Liver (tissue), 8 donors: ENCODE measurements at regions not wholly inside any gene's neighbourhood (a gene's known extent, or its start where the extent isn't known, plus 50 kb on each side); places are given as distances from the start of the nearest gene placed in this dataset.

ENCODE experiments used
- DNase-seq: peaks from one replicate; pipeline ENCODE4 v3.0.0-alpha.2; 2017; ENCODE audit warnings: low spot score
- H3K27ac ChIP-seq, 2 donors: one replicate each; pipeline ENCODE4 v1.7.0; 2013; ENCODE audit warnings: inconsistent platforms in 2 of 2, low read length in 2 of 2, control low read depth in 1 of 2, low read depth in 1 of 2, mild to moderate bottlenecking in 1 of 2
- H3K27me3 ChIP-seq, 4 donors: one replicate each; pipeline versions ENCODE4 v1.6.1 to v1.7.0; 2013; ENCODE audit warnings: low read length in 3 of 4, inconsistent platforms in 1 of 4, mild to moderate bottlenecking in 1 of 4, moderate library complexity in 1 of 4; ENCODE audit not compliant: control insufficient read depth in 4 of 4, insufficient read depth in 4 of 4
- H3K36me3 ChIP-seq, 4 donors: one replicate each; pipeline versions ENCODE4 v1.6.1 to v1.7.0; 2013; ENCODE audit warnings: low read length in 3 of 4, mild to moderate bottlenecking in 3 of 4, low read depth in 1 of 4, moderate library complexity in 1 of 4; ENCODE audit not compliant: control insufficient read depth in 4 of 4, insufficient read depth in 3 of 4
- H3K4me1 ChIP-seq, 4 donors: one replicate each; pipeline versions ENCODE4 v1.6.1 to v1.7.0; 2013; ENCODE audit warnings: low read length in 3 of 4, mild to moderate bottlenecking in 3 of 4, moderate library complexity in 1 of 4; ENCODE audit not compliant: control insufficient read depth in 4 of 4, insufficient read depth in 4 of 4
- H3K4me3 ChIP-seq, 3 donors: one replicate each; pipeline versions ENCODE4 v1.6.1 to v1.7.0; 2013; ENCODE audit warnings: low read length in 3 of 3, control low read depth in 1 of 3, low read depth in 1 of 3, mild to moderate bottlenecking in 1 of 3
- H3K9ac ChIP-seq, 2 donors: one replicate each; pipeline ENCODE4 v1.7.0; 2013; ENCODE audit warnings: low read length in 2 of 2, mild to moderate bottlenecking in 2 of 2, moderate library complexity in 2 of 2, control low read depth in 1 of 2, low read depth in 1 of 2
- H3K9me3 ChIP-seq, 4 donors: one replicate each; pipeline versions ENCODE4 v1.6.1 to v1.7.0; 2013; ENCODE audit warnings: low read length in 3 of 4; ENCODE audit not compliant: control insufficient read depth in 4 of 4
- EGR1 ChIP-seq, 2 donors: IDR thresholded peaks; 2 replicates each; pipeline ENCODE4 v1.6.1; 2016 to 2018; ENCODE audit warnings: antibody characterized with exemption in 2 of 2, low read depth in 2 of 2
- FOXA1 ChIP-seq: IDR thresholded peaks from 2 replicates; pipeline ENCODE4 v1.6.1; 2016; ENCODE audit warnings: antibody characterized with exemption
- FOXA2 ChIP-seq: IDR thresholded peaks from 2 replicates; pipeline ENCODE4 v1.6.1; 2016; ENCODE audit warnings: antibody characterized with exemption
- GABPA ChIP-seq, 2 donors: IDR thresholded peaks in 1 of 2; conservative IDR thresholded peaks in 1 of 2; 2 replicates each; pipeline ENCODE4 v1.6.1; 2016; ENCODE audit warnings: antibody characterized with exemption in 2 of 2, mild to moderate bottlenecking in 1 of 2, moderate library complexity in 1 of 2
- HNF4A ChIP-seq, 2 donors: conservative IDR thresholded peaks; 2 replicates each; pipeline ENCODE4 v1.6.1; 2016; ENCODE audit warnings: antibody characterized with exemption in 2 of 2, mild to moderate bottlenecking in 2 of 2
- HNF4G ChIP-seq: IDR thresholded peaks from 2 replicates; pipeline ENCODE4 v1.6.1; 2016; ENCODE audit warnings: antibody characterized with exemption
- JUND ChIP-seq, 2 donors: IDR thresholded peaks; 2 replicates each; pipeline ENCODE4 v1.6.1; 2016; ENCODE audit warnings: antibody characterized with exemption in 2 of 2
- NR2F2 ChIP-seq: IDR thresholded peaks from 2 replicates; pipeline ENCODE4 v1.6.1; 2016; ENCODE audit warnings: antibody characterized with exemption
- RAD21 ChIP-seq, 2 donors: IDR thresholded peaks; 2 replicates each; pipeline ENCODE4 v1.6.1; 2016; ENCODE audit warnings: antibody characterized with exemption in 2 of 2, mild to moderate bottlenecking in 2 of 2
- RXRA ChIP-seq, 2 donors: IDR thresholded peaks; 2 replicates each; pipeline ENCODE4 v1.6.1; 2017 to 2018; ENCODE audit warnings: antibody characterized with exemption in 2 of 2, mild to moderate bottlenecking in 1 of 2
- SP1 ChIP-seq: IDR thresholded peaks from 2 replicates; pipeline ENCODE4 v1.6.1; 2018; ENCODE audit warnings: antibody characterized with exemption, mild to moderate bottlenecking
- TAF1 ChIP-seq: conservative IDR thresholded peaks from 2 replicates; pipeline ENCODE4 v1.6.1; 2016; ENCODE audit warnings: antibody characterized with exemption, mild to moderate bottlenecking
- YY1 ChIP-seq: IDR thresholded peaks from 2 replicates; pipeline ENCODE4 v1.6.1; 2016; ENCODE audit warnings: antibody characterized with exemption, mild to moderate bottlenecking
- WGBS: extraction: QIAGEN DNeasy Blood & Tissue Kit; methylation state at CpG from one replicate; pipeline ENCODE4 v1.1.7; 2013; 5-methylcytosine and 5-hydroxymethylcytosine counted together
- TF ChIP-seq, protein P1 (sequence below): IDR thresholded peaks from 2 replicates; pipeline ENCODE4 v1.6.1; 2016; ENCODE audit warnings: antibody characterized with exemption
- TF ChIP-seq, protein P2 (sequence below): IDR thresholded peaks from 2 replicates; pipeline ENCODE4 v1.6.1; 2016; ENCODE audit warnings: antibody characterized with exemption
- TF ChIP-seq, protein P3 (sequence below): fragments of 150-350 bp; IDR thresholded peaks from 2 replicates; pipeline ENCODE4 v1.5.1; 2017; ENCODE audit warnings: improper control_type of control experiment, low read depth, low read length; ENCODE audit not compliant: missing input control
- TF ChIP-seq, protein P4 (sequence below): IDR thresholded peaks from 2 replicates; pipeline ENCODE4 v1.6.1; 2016; ENCODE audit warnings: antibody characterized with exemption, mild to moderate bottlenecking
- TF ChIP-seq, protein P5 (sequence below): IDR thresholded peaks from 2 replicates; pipeline ENCODE4 v1.6.1; 2016; ENCODE audit warnings: antibody characterized with exemption
- donor health status: healthy.
- donor health status: healthy.
- donor health status: healthy.
- donor health status: healthy.
- donor health status: healthy.

DNA sequence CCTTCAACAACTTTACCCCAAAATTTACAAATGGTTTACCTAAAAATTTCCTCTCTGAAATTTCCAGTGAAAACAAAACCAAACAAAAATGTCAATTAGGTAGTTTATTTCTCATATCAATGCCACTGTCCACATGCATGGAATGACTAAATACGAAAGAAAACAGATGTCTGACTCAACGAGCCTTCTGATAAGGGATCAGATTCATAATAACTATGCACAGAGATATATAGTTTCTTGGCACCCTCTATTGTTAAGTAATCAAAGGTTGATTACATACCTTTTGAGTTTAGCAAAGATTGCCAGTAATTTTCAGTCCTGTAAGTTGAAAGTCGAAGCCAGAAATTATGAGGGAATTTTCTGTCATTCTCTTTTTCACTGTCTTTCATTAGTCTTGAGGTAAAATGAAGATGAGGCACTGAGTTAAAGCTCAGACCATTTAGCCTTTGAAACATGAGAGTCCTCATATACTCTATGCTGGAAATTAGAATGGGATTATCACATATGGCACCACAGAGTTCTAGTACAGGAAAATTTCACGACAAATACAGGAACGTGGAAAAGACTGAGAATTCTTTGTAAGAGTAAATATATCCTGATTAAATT lies 519.1 kb upstream of the ANKRD30A start:
- Histone ChIP-seq H3K9me3 (no peaks in the 10 kb centered on the region), H3K9ac (no peak overlapping the region), H3K36me3 (no peaks in the 10 kb centered on the region), H3K27me3 (no peaks in the 10 kb centered on the region), H3K27ac (no peak overlapping the region), H3K4me3 (no peak overlapping the region), H3K4me1 (no peaks in the 10 kb centered on the region)
- TF ChIP-seq, protein P1, sequence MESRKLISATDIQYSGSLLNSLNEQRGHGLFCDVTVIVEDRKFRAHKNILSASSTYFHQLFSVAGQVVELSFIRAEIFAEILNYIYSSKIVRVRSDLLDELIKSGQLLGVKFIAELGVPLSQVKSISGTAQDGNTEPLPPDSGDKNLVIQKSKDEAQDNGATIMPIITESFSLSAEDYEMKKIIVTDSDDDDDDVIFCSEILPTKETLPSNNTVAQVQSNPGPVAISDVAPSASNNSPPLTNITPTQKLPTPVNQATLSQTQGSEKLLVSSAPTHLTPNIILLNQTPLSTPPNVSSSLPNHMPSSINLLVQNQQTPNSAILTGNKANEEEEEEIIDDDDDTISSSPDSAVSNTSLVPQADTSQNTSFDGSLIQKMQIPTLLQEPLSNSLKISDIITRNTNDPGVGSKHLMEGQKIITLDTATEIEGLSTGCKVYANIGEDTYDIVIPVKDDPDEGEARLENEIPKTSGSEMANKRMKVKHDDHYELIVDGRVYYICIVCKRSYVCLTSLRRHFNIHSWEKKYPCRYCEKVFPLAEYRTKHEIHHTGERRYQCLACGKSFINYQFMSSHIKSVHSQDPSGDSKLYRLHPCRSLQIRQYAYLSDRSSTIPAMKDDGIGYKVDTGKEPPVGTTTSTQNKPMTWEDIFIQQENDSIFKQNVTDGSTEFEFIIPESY = no peak
- no peak for TF ChIP-seq FOXA1
- no peak for TF ChIP-seq TAF1
- TF ChIP-seq EGR1 (IDR thresholded peaks at IDR 0.05; ENCODE audit: low read depth in 2 of 2) = no peak
- TF ChIP-seq, protein P2, sequence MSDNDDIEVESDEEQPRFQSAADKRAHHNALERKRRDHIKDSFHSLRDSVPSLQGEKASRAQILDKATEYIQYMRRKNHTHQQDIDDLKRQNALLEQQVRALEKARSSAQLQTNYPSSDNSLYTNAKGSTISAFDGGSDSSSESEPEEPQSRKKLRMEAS = no peak
- TF ChIP-seq, protein P3, sequence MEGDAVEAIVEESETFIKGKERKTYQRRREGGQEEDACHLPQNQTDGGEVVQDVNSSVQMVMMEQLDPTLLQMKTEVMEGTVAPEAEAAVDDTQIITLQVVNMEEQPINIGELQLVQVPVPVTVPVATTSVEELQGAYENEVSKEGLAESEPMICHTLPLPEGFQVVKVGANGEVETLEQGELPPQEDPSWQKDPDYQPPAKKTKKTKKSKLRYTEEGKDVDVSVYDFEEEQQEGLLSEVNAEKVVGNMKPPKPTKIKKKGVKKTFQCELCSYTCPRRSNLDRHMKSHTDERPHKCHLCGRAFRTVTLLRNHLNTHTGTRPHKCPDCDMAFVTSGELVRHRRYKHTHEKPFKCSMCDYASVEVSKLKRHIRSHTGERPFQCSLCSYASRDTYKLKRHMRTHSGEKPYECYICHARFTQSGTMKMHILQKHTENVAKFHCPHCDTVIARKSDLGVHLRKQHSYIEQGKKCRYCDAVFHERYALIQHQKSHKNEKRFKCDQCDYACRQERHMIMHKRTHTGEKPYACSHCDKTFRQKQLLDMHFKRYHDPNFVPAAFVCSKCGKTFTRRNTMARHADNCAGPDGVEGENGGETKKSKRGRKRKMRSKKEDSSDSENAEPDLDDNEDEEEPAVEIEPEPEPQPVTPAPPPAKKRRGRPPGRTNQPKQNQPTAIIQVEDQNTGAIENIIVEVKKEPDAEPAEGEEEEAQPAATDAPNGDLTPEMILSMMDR = no peak
- no peak for TF ChIP-seq HNF4A (conservative IDR thresholded peaks at IDR 0.05)
- TF ChIP-seq FOXA2 = no peak
- no peak for TF ChIP-seq RAD21 (IDR thresholded peaks at IDR 0.05)
- no peak for TF ChIP-seq GABPA (IDR thresholded peaks at IDR 0.05 in 1 of 2, conservative IDR thresholded peaks at IDR 0.05 in 1 of 2)
- no peak for TF ChIP-seq RXRA (IDR thresholded peaks at IDR 0.05)
- no peak for TF ChIP-seq NR2F2
- WGBS = 83% methylated on average over 5 of the region's 5 CpGs
- DNase-seq = no peak

DNA sequence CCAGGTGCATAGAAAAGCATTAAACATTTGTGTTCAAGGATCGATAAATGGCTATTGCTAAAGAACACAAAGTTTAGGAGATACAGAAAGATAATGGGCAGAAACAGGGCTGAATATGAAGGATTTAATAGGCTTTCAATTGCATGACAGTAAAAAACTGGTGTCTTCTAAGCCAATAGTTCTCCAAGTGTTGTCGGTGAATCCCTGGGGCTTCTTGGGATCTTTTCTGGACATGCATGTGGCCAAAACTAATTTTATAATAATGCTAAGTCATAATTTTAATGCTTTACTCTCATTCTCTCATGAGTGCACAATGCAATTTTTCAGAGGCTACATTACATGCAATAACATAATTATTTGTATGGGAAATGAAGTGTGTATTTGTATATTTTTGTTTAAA lies 521.1 kb upstream of the ANKRD30A start:
- Histone ChIP-seq H3K9ac (no peak overlapping the region), H3K4me1 (no peaks in the 10 kb centered on the region), H3K4me3 (no peak overlapping the region), H3K36me3 (no peaks in the 10 kb centered on the region), H3K9me3 (no peaks in the 10 kb centered on the region), H3K27me3 (no peaks in the 10 kb centered on the region), H3K27ac (no peak overlapping the region)
- no peak for TF ChIP-seq RAD21 (IDR thresholded peaks at IDR 0.05)
- TF ChIP-seq EGR1 (IDR thresholded peaks at IDR 0.05; ENCODE audit: low read depth in 2 of 2) = no peak
- TF ChIP-seq, protein P3 = no peak
- no peak for TF ChIP-seq HNF4G
- TF ChIP-seq, protein P4, sequence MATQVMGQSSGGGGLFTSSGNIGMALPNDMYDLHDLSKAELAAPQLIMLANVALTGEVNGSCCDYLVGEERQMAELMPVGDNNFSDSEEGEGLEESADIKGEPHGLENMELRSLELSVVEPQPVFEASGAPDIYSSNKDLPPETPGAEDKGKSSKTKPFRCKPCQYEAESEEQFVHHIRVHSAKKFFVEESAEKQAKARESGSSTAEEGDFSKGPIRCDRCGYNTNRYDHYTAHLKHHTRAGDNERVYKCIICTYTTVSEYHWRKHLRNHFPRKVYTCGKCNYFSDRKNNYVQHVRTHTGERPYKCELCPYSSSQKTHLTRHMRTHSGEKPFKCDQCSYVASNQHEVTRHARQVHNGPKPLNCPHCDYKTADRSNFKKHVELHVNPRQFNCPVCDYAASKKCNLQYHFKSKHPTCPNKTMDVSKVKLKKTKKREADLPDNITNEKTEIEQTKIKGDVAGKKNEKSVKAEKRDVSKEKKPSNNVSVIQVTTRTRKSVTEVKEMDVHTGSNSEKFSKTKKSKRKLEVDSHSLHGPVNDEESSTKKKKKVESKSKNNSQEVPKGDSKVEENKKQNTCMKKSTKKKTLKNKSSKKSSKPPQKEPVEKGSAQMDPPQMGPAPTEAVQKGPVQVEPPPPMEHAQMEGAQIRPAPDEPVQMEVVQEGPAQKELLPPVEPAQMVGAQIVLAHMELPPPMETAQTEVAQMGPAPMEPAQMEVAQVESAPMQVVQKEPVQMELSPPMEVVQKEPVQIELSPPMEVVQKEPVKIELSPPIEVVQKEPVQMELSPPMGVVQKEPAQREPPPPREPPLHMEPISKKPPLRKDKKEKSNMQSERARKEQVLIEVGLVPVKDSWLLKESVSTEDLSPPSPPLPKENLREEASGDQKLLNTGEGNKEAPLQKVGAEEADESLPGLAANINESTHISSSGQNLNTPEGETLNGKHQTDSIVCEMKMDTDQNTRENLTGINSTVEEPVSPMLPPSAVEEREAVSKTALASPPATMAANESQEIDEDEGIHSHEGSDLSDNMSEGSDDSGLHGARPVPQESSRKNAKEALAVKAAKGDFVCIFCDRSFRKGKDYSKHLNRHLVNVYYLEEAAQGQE = no peak
- TF ChIP-seq RXRA (IDR thresholded peaks at IDR 0.05) = no peak
- TF ChIP-seq FOXA1 = no peak
- TF ChIP-seq, protein P1 = no peak
- TF ChIP-seq TAF1 = no peak
- TF ChIP-seq, protein P5, sequence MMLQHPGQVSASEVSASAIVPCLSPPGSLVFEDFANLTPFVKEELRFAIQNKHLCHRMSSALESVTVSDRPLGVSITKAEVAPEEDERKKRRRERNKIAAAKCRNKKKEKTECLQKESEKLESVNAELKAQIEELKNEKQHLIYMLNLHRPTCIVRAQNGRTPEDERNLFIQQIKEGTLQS = no peak
- no peak for TF ChIP-seq FOXA2
- no peak for TF ChIP-seq HNF4A (conservative IDR thresholded peaks at IDR 0.05)
- TF ChIP-seq GABPA (IDR thresholded peaks at IDR 0.05 in 1 of 2, conservative IDR thresholded peaks at IDR 0.05 in 1 of 2) = no peak
- no peak for TF ChIP-seq YY1
- TF ChIP-seq JUND (IDR thresholded peaks at IDR 0.05) = no peak
- TF ChIP-seq, protein P2 = no peak
- no peak for TF ChIP-seq SP1
- TF ChIP-seq NR2F2 = no peak
- DNase-seq = no peak
- 70% methylated on average over 2 of the region's 2 CpGs for WGBS
